Bone marrow (tissue), 2 donors: ENCODE measurements at regions not wholly inside any gene's neighbourhood (a gene's known extent, or its start where the extent isn't known, plus 50 kb on each side); places are given as distances from the start of the nearest gene placed in this dataset.

Experiments used
- DNase-seq, 2 donors: peaks; one replicate each; lab custom pipeline; 2025; lab: John Stamatoyannopoulos, UW

DNA sequence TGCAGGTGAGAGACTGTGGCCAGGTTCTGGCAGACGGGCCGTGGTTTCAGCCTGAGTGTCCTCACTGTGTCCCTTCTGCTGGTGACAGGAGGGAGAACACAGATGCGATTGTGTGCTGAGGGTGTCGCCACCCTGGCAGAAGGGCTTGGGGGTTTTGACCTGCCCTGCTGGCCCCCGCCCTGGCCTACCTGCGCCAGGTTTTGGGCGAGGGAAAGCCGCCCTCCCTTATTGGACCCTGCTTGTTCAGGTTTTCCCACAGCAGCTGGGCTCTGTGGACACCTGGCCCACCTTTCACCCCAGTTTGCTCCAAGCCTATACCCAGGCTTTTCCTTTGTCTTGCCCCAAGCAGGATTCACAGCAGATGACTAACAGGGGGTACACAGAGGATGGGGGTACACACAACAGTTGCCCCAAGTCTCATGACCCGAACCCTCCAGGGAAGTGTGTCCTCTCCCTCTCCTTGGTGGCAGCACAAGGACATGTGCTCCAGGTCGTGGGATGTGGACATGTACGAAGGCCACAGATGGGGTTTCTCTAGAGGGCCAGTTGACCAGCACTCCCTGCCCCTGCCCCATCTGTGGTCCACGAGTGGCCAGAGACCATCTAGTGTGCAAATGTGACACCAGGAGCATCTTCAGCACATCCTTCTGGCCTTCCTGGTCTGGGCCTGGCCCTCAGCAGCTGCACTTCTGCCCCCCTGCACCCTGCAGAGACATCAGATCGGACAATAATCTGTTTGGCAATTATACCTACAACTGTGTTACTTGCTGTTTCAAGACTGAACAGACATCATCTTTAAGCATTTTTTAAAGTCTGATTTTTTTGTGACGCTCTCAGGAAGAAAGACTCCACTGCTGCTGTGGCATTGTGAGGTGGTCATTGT, 265.8 kb upstream of the IRX4 start:
- no peak for DNase-seq

DNA sequence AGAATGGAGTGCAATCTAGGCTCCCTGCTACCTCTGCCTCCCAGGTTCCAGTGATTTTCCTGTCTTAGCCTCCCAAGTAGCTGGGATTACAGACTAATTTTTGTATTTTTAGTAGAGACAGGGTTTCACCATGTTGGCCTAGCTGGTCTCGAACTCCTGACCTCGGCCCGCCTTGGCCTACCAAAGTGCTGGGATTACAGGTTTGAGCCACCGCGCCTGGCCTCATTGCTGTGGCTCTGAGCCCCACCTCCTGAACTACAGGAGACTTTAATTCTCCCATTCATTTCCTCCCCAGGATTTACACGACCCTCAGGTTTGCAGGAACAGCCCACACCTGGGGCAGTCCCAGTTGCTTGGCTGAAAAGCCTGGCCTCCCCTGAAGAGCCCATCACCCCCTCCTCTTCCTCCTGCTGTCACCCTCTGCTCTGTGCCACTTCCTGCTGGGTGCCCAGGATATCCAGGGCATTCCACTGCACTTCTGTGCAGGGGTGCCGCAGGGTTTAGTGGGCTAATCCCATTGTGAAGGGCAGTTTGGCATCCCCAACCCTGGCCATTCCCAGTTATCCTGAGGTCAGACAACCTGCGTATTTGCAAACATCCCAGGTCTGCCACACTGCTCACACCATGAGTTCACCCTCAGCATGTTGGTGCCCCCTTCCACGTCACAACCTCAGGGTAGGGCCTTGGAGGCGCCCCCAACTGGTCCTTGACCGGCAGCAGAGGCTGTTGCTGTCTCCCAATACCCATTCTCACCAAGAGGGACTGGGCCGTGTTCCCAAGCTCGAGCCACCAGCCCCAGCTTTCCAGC, 265.0 kb upstream of the IRX4 start:
- DNase-seq: no peak

DNA sequence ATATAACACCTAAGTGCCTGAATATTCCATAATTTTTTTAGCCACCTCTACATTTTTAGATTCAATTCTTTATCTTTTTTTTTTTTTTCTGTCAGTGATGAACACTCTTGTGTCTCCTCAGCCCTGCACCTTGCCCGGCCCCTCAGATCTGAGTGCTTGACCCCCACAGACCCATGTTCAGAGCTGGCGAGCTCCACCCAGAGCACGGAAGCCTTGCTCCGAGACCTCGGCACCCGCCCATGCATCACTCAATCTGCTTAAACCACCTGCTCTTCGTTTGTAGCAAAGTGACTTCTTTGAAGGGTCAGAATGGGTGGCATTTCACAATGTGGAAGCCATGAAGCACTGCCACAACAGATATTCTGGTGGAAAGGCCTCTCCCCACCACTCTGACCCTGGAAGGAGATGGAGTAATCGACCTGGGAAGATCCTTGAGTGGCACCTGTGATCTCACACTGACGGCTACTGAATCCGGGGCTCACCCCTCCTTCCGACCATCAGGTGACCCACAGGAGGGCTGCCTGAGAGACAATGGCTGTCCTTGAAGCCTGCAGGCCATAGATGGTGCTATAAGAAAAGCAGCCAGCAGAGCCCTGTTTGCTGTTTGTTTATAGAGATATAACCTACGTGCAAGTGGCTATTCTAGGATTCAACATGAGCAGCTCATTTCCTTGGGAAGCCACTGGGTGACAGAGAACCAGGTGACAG, 261.1 kb upstream of the IRX4 start:
- no peak for DNase-seq

DNA sequence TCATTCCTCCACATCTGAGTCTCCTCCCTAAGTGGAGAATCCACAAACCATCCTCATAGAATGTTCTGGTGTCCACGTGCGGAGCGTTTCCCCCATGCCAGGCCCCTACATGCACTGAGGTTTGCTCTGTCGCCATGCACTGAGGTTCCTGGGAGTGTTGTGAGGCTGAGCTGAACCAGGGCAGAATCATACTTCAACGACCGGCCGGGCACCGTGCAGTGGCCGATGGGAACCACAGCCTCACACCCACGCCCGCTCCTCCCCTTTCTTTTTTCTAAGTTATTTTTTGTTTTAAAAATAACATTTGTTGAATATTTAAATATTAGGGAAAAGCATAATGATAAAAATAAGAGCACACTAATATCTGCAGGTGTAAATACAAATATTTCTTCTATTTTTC, 260.4 kb upstream of the IRX4 start:
- DNase-seq: no peak

GRCh38 chr5:2142456-2142954, 259.8 kb upstream of the IRX4 start:
- no peak for DNase-seq

DNA sequence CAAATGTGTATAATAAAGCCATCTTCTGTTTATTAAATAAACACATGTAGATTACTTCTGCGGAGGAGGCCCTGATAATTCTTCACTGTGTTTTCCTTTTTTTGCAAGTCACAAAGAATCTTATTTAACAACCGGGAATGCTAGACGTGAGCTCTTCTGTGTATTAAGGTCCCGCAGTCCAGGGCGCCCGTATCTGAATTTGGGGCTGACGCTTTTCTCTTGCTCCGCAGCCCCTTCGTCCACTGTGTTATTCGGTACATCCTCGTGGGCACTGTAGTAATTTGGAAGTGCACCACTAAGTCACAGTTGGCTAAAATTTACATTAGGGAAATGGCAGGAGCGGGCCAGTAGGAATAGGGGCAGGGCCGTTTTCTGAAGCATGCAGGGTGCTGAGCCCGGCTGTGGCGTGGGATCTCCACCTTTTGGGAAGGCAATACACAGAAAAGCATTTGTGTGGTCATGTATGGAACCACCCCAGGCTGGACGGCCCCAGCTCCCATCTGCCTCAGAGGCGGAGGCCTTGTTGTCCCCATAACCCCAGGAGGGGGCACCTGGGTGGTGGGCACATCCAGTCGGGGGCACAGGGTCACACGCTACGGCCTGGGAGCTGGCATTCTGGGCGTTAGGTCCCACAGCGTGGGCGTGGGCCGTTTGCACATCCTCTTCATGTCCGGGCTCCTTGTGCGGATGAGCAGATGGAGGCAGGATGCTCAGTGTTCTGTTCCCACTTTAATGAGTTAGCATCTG, 258.7 kb upstream of the IRX4 start:
- no peak for DNase-seq

DNA sequence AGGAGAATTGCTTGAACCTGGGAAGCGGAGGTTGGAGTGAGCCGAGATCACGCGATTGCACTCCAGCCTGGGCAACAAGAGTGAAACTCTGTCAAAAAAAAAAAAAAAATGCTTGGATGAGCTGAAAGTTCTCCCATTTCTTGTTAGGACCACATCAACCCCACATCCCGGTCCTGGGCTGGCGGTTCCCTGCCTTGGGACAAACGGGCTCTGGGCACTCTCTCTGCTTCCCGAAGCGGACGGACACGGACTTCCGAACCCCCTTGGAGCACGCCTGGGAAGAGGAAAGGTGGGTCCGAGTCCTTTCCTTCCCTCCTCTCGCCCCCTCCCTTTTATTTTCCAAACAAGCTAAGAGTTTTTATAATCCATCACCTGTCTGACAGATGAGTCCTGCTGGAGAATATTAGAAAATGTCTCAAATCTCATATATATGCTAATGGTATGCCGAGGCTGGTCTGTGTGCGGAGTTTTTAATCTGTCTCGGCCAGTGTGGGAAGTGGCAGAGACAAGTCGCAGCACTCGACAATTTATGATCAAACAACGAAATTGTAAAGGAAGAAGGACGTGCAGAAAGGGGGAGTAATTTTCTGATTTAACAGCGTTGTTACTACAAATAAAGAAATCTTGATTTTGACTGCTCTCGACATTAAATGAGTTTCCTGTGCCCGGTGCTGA, 257.9 kb upstream of the IRX4 start:
- no peak for DNase-seq

DNA sequence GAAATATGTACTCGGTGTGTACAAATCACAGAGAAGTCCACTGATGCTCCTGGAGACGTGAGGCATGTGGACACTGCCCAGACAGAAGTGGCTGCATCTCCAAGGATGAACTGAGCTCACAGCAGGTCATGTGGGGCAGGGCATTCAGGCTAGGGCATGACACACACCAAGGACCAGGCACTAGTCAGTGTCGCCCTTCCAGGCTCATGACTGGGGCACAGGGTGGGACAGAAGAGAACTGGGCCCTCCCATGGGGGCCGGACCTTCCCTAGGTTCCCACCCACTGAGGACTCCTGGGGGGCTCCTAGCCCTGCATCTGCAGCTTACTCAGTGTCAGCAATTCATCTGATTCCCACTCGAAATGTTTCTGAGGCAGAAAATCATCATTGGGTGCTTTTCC, 256.8 kb upstream of the IRX4 start:
- no peak for DNase-seq

DNA sequence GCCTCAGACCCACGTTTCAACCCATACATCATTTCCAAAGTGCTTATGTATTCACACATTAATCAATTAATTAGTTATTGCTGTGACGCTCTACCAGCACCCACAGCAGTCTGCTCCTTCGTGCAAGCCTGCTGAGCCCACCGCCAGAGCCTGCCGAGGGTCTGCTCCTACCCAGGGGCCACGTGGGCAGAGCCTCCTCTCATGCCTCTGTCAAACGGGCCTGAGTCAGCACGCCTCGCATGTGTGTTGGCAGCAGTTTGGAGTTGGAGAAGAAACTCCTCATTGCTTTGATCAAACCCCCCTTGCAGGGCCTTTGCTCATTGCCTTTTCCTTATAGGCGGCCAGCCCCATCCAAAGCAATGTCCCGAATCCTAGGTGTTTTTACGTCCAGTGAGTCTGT, 256.2 kb upstream of the IRX4 start:
- no peak for DNase-seq

DNA sequence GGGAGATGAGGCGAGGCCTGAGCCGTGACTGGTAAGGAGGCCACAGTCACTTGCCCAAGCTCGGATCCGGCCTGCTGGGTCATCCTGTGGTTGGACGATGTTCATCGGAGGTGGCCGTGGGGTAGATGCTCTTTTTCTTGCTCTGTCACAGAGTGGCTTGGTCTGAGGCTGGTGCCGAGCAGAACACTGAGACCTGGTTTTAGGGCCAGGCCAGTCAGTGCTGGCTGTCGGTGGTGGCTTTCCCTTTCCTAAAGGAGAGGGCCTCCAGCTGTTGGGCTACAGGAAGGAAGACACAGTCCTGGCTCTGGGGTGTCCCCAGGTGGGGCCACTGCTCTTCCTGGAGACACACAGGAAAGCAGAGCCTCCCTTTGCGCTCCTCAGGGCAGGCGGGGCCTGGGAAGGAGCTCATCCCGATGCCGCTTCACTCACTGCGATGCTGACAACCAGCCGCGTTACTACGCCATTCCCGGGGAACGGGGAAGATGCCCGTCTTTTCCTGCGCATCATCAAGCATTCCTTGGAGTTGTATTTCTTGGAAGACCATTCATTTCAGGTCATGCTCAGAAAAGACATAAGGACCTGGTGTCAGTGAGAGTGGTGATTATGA, 254.8 kb upstream of the IRX4 start:
- no peak for DNase-seq

- no peak for DNase-seq
Measured at GRCh38 chr5:2136728-2137333, 254.1 kb upstream of the IRX4 start.

DNA sequence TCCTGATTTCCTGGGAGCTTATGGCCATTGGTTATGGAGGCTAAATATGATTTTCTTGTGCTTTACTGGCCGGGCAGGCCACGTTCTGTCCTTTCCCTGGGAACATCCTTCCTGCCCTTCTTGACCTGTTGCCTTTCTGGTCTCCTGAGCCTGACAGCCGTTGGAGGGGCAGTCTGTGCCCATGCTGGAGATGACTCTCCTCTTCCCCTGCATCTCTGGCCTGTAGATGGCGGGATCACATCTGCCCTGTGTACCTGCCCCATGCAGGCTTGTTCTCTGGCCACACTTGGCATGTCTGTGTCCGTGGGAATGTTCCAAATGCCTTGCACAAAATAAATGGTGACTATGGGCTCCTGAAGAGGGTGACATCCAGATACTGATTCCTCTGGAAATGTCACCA, 253.1 kb upstream of the IRX4 start:
- no peak for DNase-seq

DNA sequence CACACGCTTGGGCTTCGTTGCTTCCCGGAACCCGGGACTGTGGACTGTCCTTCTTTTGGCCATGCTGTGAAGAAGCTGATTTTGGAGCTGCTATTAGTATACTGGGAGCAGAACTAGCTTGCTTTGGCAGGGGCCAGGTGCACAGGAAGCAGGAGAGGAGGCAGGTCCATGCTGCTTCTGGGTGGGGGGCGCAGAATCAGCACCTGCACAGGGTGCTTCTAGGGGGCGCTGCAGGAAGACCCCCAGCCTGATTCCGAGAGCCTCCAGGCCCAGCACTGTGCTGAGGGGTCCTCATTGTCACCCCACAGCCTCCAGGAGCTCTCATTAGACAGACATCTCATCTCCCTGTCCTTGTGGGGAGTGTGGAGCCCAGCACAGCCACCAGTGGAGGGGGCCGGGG, 252.6 kb upstream of the IRX4 start:
- DNase-seq: no peak

DNA sequence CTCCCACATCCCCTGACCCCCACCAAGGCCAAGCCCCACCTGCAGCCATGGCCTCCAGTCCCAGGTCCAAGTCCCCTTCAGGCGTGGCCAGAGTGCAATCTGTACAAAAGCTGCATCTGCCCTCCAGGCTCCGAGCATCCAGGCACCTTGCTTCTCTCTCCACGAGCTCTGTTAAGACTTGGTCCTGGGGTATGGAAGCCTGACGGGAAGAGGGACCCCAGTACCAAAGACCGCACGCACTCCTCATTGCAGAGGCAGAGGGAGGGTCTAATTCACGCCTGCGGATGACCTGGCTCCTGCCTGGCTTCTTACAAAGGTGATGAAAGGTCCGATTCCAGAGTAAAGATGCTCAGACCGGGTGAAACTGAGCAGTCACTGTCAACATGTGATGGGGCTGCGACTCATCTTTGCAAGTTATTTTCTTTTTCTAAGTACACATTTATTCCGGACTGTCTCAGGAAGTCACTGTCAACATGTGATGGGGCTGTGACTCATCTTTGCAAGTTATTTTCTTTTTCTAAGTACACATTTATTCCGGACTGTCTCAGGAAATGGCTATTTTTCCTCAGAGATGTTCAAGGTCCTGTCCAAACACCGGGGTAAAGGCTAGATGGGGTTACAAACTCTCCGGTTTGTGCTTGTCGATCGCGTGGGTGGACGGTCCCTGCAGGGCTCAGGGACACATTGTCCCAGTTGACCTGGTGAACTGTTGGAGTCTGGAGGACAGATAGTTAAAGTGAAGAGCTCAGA, 252.0 kb upstream of the IRX4 start:
- DNase-seq: no peak

- DNase-seq: no peak
Measured at GRCh38 chr5:2133936-2134335, 251.2 kb upstream of the IRX4 start.

GRCh38 chr5:2133080-2133479, 250.4 kb upstream of the IRX4 start:
- DNase-seq: no peak

GRCh38 chr5:2132497-2132847, 249.7 kb upstream of the IRX4 start:
- DNase-seq: no peak

- DNase-seq: no peak
Measured at GRCh38 chr5:2131826-2132496, 249.2 kb upstream of the IRX4 start.

- no peak for DNase-seq
Measured at GRCh38 chr5:2131196-2131595, 248.5 kb upstream of the IRX4 start.
